ENCODE measurements at regions not wholly inside any gene's neighbourhood (a gene's known extent, or its start where the extent isn't known, plus 50 kb on each side); places are given as distances from the start of the nearest gene placed in this dataset.
A peak's percentile ranks its signal among the peaks of the same experiment; 100 is the strongest.

GRCh38 chr13:29925457-29926097, 75.2 kb upstream of the UBL3 start:
- ATAC-seq (no peak), DNase-seq (no peak)

GRCh38 chr13:29924482-29925350, 74.3 kb upstream of the UBL3 start:
- no peak for DNase-seq
- no peak for ATAC-seq

- DNase-seq (peak; percentile 74), ATAC-seq (peak; percentile 96)
Measured at GRCh38 chr13:29923554-29924481, 73.4 kb upstream of the UBL3 start.

GRCh38 chr13:29922896-29923295, 72.5 kb upstream of the UBL3 start:
- ATAC-seq, result no peak
- no peak for DNase-seq

GRCh38 chr13:29922281-29922821, 71.9 kb upstream of the UBL3 start:
- DNase-seq (no peak), ATAC-seq (no peak)

GRCh38 chr13:29921542-29921941, 71.1 kb upstream of the UBL3 start:
- no peak for DNase-seq
- no peak for ATAC-seq

- no peak for DNase-seq
- no peak for ATAC-seq
Measured at GRCh38 chr13:29920025-29920643, 69.7 kb upstream of the UBL3 start.

GRCh38 chr13:29918845-29919244, 68.4 kb upstream of the UBL3 start:
- DNase-seq (no peak), ATAC-seq (no peak)

GRCh38 chr13:29917650-29918049, 67.2 kb upstream of the UBL3 start:
- DNase-seq (no peak), ATAC-seq (no peak)

GRCh38 chr13:29914581-29914980, 64.2 kb upstream of the UBL3 start:
- DNase-seq, result no peak
- no peak for ATAC-seq

GRCh38 chr13:29911781-29912418, 61.5 kb upstream of the UBL3 start:
- ATAC-seq, result no peak
- DNase-seq, result no peak

GRCh38 chr13:29909975-29910674, 59.7 kb upstream of the UBL3 start:
- no peak for ATAC-seq
- no peak for DNase-seq

- ATAC-seq, result no peak
- DNase-seq, result no peak
Measured at GRCh38 chr13:29909081-29909730, 58.8 kb upstream of the UBL3 start.

GRCh38 chr13:29908416-29909080, 58.1 kb upstream of the UBL3 start:
- no peak for DNase-seq
- ATAC-seq, result no peak

GRCh38 chr13:29907670-29908069, 57.3 kb upstream of the UBL3 start:
- ATAC-seq (no peak), DNase-seq (no peak)

GRCh38 chr13:29906432-29907011, 56.1 kb upstream of the UBL3 start:
- DNase-seq, result no peak
- no peak for ATAC-seq

- no peak for ATAC-seq
Measured at GRCh38 chr13:29905845-29906244, 55.4 kb upstream of the UBL3 start.

GRCh38 chr13:29903996-29904395, 53.6 kb upstream of the UBL3 start:
- ATAC-seq (no peak), DNase-seq (no peak)

More at GRCh38 chr13:29905845-29906244, 55.4 kb upstream of the UBL3 start:
- DNase-seq, result no peak

GRCh38 chr13:29903543-29903942, 53.1 kb upstream of the UBL3 start:
- ATAC-seq, result no peak

More at GRCh38 chr13:29903543-29903942, 53.1 kb upstream of the UBL3 start:
- DNase-seq, result no peak
